Astrocyte of the spinal cord (primary cell): ENCODE measurements at regions not wholly inside any gene's neighbourhood (a gene's known extent, or its start where the extent isn't known, plus 50 kb on each side); places are given as distances from the start of the nearest gene placed in this dataset.
"Not testable (repeated sequence)": the region's sequence is repeated elsewhere in the genome, so short reads cannot be mapped to it uniquely, and the experiment has no call there.

ENCODE experiments used
- DNase-seq: peaks from one replicate; pipeline ENCODE4 v3.0.0; 2011; ENCODE audit warnings: low read depth, low spot score
- H3K4me3 ChIP-seq: 2 replicates; pipeline ENCODE4 v1.5.1; 2011; ENCODE audit warnings: low read depth, mild to moderate bottlenecking, low read length, moderate library complexity
- in situ Hi-C: cut with HindIII; loops from 2 replicates; pipeline ENCODE4 v1.10.0; 2017; ENCODE audit warnings: low sequenced_read_pairs
- TF ChIP-seq, protein P1 (sequence below): IDR thresholded peaks from 2 replicates; pipeline ENCODE4 v1.5.1; 2012; ENCODE audit warnings: low read depth, mild to moderate bottlenecking, low read length, inconsistent platforms

GRCh38 chr4:36601864-36602495 lies 320.6 kb downstream of the DTHD1 start:
- in situ Hi-C loops: no loop called here
- no peak for DNase-seq
- TF ChIP-seq, protein P1, sequence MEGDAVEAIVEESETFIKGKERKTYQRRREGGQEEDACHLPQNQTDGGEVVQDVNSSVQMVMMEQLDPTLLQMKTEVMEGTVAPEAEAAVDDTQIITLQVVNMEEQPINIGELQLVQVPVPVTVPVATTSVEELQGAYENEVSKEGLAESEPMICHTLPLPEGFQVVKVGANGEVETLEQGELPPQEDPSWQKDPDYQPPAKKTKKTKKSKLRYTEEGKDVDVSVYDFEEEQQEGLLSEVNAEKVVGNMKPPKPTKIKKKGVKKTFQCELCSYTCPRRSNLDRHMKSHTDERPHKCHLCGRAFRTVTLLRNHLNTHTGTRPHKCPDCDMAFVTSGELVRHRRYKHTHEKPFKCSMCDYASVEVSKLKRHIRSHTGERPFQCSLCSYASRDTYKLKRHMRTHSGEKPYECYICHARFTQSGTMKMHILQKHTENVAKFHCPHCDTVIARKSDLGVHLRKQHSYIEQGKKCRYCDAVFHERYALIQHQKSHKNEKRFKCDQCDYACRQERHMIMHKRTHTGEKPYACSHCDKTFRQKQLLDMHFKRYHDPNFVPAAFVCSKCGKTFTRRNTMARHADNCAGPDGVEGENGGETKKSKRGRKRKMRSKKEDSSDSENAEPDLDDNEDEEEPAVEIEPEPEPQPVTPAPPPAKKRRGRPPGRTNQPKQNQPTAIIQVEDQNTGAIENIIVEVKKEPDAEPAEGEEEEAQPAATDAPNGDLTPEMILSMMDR: no peak
- H3K4me3 ChIP-seq: no peak overlapping the region

DNA sequence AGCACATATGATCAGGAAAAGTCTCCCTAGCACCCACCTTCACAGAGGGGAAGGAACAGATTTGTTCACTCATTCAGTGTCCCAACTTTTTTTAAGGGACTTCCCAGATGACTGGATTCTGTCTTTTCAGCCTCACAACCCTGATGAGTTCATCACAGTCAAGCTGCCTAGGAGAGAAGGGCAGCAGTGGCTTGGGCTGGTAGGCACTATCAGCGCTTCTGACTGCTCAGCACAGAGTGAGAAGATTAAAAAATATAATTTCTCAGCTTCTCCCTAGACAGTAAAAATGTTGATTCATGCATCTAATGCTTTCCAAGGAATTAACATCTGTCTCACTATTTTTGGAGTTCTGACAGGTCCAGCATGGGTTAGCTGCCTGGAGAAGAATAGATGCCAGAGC lies 328.2 kb downstream of the DTHD1 start:
- H3K4me3 ChIP-seq: no peak overlapping the region
- TF ChIP-seq, protein P1: no peak
- DNase-seq: no peak
- in situ Hi-C loops: no loop called here

- TF ChIP-seq, protein P1: no peak
Measured at GRCh38 chr4:36610628-36611027, 329.2 kb downstream of the DTHD1 start.

DNA sequence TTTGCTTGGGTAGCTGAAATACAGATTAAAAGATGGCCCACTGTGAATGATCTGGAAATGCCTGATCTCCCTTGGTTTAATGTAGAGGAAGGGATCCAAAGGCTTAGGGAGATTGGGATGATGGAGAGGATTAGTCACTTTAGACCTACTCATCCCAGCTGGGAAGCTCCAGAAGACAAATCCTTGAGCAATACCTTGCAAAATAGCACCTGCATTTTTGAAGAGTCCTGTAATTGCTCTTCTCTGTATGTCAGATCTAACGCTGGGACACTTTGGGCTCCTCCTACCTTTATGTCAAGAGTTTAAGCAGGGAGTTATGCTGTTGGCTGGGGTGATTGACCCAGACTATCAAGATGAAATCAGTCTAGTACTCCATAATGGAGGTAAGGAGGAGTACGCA lies 331.7 kb downstream of the DTHD1 start:
- H3K4me3 ChIP-seq, in situ Hi-C loops, DNase-seq: not testable (repeated sequence)

More at GRCh38 chr4:36610628-36611027, 329.2 kb downstream of the DTHD1 start:
- no peak for DNase-seq
- H3K4me3 ChIP-seq: no peak overlapping the region
- in situ Hi-C loops: no loop called here

DNA sequence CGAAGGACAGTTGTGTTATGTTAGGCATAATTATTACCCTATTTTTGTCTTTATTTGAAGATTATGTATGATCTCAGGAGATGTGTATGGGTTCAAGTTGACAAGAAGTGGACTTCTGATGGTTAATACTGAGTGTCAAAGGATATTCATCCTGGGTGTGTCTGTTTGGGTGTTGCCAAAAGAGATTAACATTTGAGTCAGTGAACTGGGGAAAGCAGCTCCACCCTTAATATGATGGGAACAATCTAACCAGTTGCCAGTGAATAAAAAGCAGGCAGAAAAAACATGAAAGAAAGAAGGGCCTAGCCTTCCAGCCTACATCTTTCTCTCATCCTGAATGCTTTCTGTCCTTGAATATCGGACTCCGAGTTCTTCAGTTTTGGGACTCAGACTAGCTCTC lies 332.6 kb downstream of the DTHD1 start:
- in situ Hi-C loops: no loop called here
- no peak overlapping the region for H3K4me3 ChIP-seq
- TF ChIP-seq, protein P1: no peak
- DNase-seq: no peak

DNA sequence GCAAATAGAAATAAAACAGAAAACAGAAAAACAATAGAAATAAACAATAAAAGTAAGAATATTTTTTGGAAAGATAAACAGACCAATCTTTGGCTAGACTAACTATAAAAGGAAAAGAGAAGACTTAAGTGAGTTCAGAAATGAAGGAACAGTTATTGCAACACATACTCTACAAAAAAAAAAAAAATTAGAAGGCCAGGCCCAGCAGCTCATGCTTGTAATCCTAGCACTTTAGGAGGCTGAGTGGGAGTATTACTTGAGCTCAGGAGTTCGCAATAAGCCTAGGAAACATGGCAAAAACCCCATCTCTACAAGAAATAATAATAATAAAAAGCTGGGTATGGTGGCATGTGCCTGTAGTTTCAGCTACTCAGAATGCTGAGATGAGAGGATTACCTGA lies 336.7 kb downstream of the DTHD1 start:
- in situ Hi-C loops: no loop called here
- TF ChIP-seq, protein P1: no peak
- H3K4me3 ChIP-seq: no peak overlapping the region
- DNase-seq: no peak

- no peak for DNase-seq
- in situ Hi-C loops: no loop called here
- no peak overlapping the region for H3K4me3 ChIP-seq
- TF ChIP-seq, protein P1: no peak
Measured at GRCh38 chr4:36624030-36624429, 342.6 kb downstream of the DTHD1 start.
